ENCODE measurements at regions not wholly inside any gene's neighbourhood (a gene's known extent, or its start where the extent isn't known, plus 50 kb on each side); places are given as distances from the start of the nearest gene placed in this dataset.
"Not testable (repeated sequence)": the region's sequence is repeated elsewhere in the genome, so short reads cannot be mapped to it uniquely, and the experiment has no call there.

- no peak for DNase-seq (ENCODE audit: insufficient read length)
- TF ChIP-seq POLR2AphosphoS5 (IDR thresholded peaks at IDR 0.05; ENCODE audit: low read depth, low read length) (no peak), TAF1 (IDR thresholded peaks at IDR 0.05; ENCODE audit: borderline replicate concordance, low read depth, low read length) (no peak), POLR2A (IDR thresholded peaks at IDR 0.05; ENCODE audit: low read depth, low read length) (no peak)
- FAIRE-seq: no peak
Measured at GRCh38 chr2:182652326-182652725, 63.7 kb upstream of the DNAJC10 start.

DNA sequence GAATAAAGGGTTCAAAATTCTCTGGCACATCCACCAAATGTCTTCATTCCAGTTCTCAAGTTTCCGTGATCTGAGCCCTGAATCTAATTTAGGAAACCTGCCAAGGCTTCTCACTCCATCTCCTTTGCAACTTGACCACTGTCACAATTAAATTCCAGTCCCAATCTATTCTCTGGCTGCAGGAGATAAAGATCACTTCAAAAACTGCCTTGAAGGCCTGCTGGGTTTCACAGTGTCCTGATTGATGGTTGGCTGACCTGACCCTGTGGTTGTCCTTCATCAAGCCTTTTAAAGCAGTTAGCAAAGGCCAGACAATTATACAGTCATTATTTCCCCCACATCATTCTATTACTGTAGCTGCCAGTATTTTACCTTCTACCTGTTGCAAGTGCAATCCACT lies 60.3 kb upstream of the DNAJC10 start:
- FAIRE-seq (no peak), DNase-seq (ENCODE audit: insufficient read length) (no peak)
- TF ChIP-seq POLR2AphosphoS5 (IDR thresholded peaks at IDR 0.05; ENCODE audit: low read depth, low read length): no peak
- TF ChIP-seq TAF1 (IDR thresholded peaks at IDR 0.05; ENCODE audit: borderline replicate concordance, low read depth, low read length): no peak
- no peak for TF ChIP-seq POLR2A (IDR thresholded peaks at IDR 0.05; ENCODE audit: low read depth, low read length)

DNA sequence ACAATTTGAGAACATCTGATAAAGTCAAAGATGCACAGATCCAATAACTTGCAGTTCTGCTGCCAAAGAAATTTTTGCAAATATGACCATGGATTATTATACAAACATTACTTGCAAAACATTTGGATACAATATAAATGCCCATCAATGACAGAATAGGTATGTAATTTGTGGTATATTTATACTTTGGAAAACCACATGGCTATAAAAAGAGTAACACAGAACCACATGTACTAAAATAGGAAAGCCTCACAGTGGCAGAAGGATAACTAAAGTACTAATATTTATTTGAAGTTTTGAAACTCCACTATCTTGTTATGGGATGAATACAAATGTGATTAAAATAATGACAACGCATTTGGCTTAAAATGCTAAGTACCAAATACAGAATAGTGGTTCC lies 51.8 kb upstream of the DNAJC10 start:
- FAIRE-seq (no peak), DNase-seq (ENCODE audit: insufficient read length) (no peak)
- TF ChIP-seq POLR2A (IDR thresholded peaks at IDR 0.05; ENCODE audit: low read depth, low read length): no peak
- TF ChIP-seq TAF1 (IDR thresholded peaks at IDR 0.05; ENCODE audit: borderline replicate concordance, low read depth, low read length): no peak
- TF ChIP-seq POLR2AphosphoS5 (IDR thresholded peaks at IDR 0.05; ENCODE audit: low read depth, low read length): no peak

DNA sequence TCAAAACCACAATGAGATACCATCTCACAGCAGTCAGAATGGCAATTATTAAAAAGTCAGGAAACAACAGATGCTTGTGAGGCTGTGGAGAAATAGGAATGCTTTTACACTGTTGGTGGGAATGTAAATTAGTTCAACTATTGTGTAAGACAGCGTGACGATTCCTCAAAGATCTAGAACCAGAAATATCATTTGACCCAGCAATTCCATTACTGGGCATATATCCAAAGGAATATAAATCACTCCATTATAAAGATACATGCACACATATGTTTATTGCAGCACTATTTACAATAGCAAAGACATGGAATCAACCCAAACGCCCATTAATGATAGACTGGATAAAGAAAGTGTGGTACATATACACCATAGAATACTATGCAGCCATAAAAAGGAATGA lies 50.6 kb upstream of the DNAJC10 start:
- FAIRE-seq; DNase-seq (ENCODE audit: insufficient read length): not testable (repeated sequence)

Data from GM12892 (cell line).